ENCODE measurements at regions not wholly inside any gene's neighbourhood (a gene's known extent, or its start where the extent isn't known, plus 50 kb on each side); places are given as distances from the start of the nearest gene placed in this dataset.
"Not testable (repeated sequence)": the region's sequence is repeated elsewhere in the genome, so short reads cannot be mapped to it uniquely, and the experiment has no call there.

GRCh38 chrX:96568071-96568470 is 116.6 kb upstream of the DIAPH2 start:
- in situ Hi-C loops (cut with HindIII; ENCODE audit: low pct_unique_long_range_greater_than_20kb, low sequenced_read_pairs): no loop called here
- no peak for DNase-seq (ENCODE audit: low read depth, low spot score)

DNA sequence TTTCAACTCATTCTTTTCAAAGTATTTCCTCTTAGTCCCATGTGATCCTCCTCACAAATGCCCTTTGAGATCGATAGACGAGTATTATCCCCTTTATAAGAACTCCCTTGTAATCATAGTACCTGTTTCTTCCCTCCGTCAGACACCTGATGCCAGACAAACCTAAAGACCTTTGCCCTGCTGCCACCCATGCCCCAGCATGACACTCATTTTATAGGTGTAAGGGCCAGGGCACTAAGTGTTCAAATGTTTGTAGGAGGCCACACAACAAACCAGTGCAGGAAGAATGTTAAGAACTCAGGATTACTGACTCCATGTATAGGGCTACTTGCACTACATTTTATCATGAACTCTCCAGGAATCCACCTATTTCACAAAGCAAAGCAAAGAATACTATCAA is 115.6 kb upstream of the DIAPH2 start:
- in situ Hi-C loops (cut with HindIII; ENCODE audit: low pct_unique_long_range_greater_than_20kb, low sequenced_read_pairs): no loop called here
- no peak for DNase-seq (ENCODE audit: low read depth, low spot score)

GRCh38 chrX:96575011-96575410 is 109.6 kb upstream of the DIAPH2 start:
- DNase-seq (ENCODE audit: low read depth, low spot score): no peak
- in situ Hi-C loops (cut with HindIII; ENCODE audit: low pct_unique_long_range_greater_than_20kb, low sequenced_read_pairs): no loop called here

DNA sequence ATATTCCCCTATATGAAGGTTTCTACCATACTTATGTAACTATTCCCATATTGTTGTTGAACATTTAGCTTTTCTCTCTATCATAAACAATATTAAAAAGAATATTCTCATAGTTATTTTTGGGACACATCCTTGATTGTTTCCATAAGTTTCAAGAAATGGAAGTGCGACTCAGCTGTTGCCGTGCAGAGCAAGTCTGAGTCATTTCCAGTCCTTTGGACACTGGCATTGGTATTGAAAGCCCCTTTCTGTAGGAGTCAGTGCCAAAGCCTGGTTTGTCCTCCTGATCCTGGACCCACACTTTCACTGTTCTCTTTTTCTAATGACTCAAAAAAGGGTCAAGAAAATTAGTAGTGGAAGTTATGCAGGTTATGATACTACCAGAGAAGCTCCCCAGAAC is 108.3 kb upstream of the DIAPH2 start:
- no peak for DNase-seq (ENCODE audit: low read depth, low spot score)
- in situ Hi-C loops (cut with HindIII; ENCODE audit: low pct_unique_long_range_greater_than_20kb, low sequenced_read_pairs): no loop called here

GRCh38 chrX:96578781-96579180 is 105.9 kb upstream of the DIAPH2 start:
- in situ Hi-C loops (cut with HindIII; ENCODE audit: low pct_unique_long_range_greater_than_20kb, low sequenced_read_pairs): no loop called here
- DNase-seq (ENCODE audit: low read depth, low spot score): no peak

- DNase-seq (ENCODE audit: low read depth, low spot score): no peak
- in situ Hi-C loops (cut with HindIII; ENCODE audit: low pct_unique_long_range_greater_than_20kb, low sequenced_read_pairs): no loop called here
Observed at GRCh38 chrX:96579252-96579651, 105.4 kb upstream of the DIAPH2 start.

DNA sequence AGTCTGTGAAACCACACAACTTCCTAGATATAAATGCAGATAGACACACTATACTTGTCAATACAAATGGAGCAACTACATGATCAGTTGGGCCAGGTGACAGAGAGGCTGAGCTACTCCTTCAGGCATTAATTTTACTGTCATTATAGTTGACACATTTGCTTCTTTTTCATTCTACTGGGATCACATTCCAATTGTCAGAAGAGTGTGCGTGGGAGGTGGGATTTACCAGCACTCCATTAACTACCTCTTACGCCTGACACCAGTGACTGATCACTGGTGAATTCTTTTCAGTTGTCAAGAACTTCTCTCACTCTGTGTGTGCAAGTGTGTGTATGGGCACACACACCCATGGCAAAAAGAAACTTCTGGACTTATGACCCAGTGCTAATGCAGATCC is 94.2 kb upstream of the DIAPH2 start:
- no peak for DNase-seq (ENCODE audit: low read depth, low spot score)
- in situ Hi-C loops (cut with HindIII; ENCODE audit: low pct_unique_long_range_greater_than_20kb, low sequenced_read_pairs): no loop called here

GRCh38 chrX:96591421-96591820 is 93.2 kb upstream of the DIAPH2 start:
- in situ Hi-C loops (cut with HindIII; ENCODE audit: low pct_unique_long_range_greater_than_20kb, low sequenced_read_pairs): no loop called here
- no peak for DNase-seq (ENCODE audit: low read depth, low spot score)

DNA sequence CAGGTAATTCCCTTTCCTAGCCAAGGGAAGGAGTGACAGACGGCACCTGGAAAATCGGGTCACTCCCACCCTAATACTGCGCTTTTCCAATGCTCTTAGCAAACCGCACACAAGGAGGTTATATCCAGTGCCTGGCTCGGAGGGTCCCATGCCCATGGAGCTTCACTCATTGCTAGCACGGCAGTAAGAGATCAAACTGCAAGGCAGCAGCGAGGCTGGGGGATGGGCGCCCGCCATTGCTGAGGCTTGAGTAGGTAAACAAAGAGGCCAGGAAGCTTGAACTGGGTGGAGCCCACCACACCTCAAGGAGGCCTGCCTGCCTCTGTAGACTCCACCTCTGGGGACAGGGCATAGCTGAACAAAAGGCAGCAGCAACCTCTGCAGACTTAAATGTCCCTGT is 86.8 kb upstream of the DIAPH2 start:
- DNase-seq (ENCODE audit: low read depth, low spot score); in situ Hi-C loops (cut with HindIII; ENCODE audit: low pct_unique_long_range_greater_than_20kb, low sequenced_read_pairs): not testable (repeated sequence)

- in situ Hi-C loops (cut with HindIII; ENCODE audit: low pct_unique_long_range_greater_than_20kb, low sequenced_read_pairs): no loop called here
- no peak for DNase-seq (ENCODE audit: low read depth, low spot score)
Observed at GRCh38 chrX:96611619-96612362, 72.9 kb upstream of the DIAPH2 start.

DNA sequence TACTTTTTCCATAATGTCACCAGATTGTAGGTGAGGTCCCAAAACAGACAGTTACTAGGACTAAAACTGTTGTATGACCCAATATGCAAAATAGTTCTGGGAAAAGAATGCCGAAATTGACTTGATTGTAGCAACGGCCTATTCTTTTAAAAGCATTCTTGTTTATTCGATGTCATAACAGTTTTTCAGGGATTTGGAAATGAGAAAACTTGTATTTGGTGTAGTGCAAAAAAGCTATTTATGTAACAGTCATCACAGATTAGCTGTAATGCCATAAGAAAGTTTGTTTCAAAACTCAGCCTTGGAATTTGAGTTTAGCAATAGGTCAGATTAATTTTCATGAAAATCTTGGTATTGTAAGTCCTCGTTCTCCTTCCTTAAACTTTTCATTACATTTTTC is 69.2 kb upstream of the DIAPH2 start:
- no peak for DNase-seq (ENCODE audit: low read depth, low spot score)
- in situ Hi-C loops (cut with HindIII; ENCODE audit: low pct_unique_long_range_greater_than_20kb, low sequenced_read_pairs): no loop called here

DNA sequence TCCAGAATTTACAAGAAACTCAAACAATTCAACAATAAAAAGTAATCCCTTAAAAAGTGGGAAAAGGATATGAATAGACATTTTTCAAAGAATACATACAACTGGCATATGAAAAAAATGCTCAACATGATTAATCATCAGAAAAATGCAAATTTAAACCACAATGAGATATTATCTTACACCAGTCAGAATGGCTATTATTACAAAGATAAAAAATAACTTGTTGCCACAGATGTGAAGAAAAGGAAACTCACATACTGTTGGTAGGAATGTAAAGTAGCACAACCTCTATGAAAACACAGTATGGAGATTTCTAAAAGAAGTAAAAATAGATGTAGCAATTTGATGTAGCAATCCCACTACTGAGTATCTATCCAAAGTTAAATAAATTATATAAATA is 65.1 kb upstream of the DIAPH2 start:
- DNase-seq (ENCODE audit: low read depth, low spot score): no peak

GRCh38 chrX:96621811-96622210 is 62.8 kb upstream of the DIAPH2 start:
- no peak for DNase-seq (ENCODE audit: low read depth, low spot score)
- in situ Hi-C loops (cut with HindIII; ENCODE audit: low pct_unique_long_range_greater_than_20kb, low sequenced_read_pairs): no loop called here

More for the DNA sequence above, 65.1 kb upstream of the DIAPH2 start:
- in situ Hi-C loops (cut with HindIII; ENCODE audit: low pct_unique_long_range_greater_than_20kb, low sequenced_read_pairs): no loop called here
